DMS 273 (cell line): ENCODE measurements at regions not wholly inside any gene's neighbourhood (a gene's known extent, or its start where the extent isn't known, plus 50 kb on each side); places are given as distances from the start of the nearest gene placed in this dataset.
"Not testable (repeated sequence)": the region's sequence is repeated elsewhere in the genome, so short reads cannot be mapped to it uniquely, and the experiment has no call there.

Experiments used
- DNase-seq: peaks from one replicate; lab custom pipeline; 2025; ENCODE audit not compliant: unreplicated experiment; lab: John Stamatoyannopoulos, UW

GRCh38 chr2:204412782-204413181 lies 132.5 kb upstream of the PARD3B start:
- DNase-seq = not testable (repeated sequence)

- DNase-seq = no peak
Measured at GRCh38 chr2:204415406-204416181, 129.7 kb upstream of the PARD3B start.

DNA sequence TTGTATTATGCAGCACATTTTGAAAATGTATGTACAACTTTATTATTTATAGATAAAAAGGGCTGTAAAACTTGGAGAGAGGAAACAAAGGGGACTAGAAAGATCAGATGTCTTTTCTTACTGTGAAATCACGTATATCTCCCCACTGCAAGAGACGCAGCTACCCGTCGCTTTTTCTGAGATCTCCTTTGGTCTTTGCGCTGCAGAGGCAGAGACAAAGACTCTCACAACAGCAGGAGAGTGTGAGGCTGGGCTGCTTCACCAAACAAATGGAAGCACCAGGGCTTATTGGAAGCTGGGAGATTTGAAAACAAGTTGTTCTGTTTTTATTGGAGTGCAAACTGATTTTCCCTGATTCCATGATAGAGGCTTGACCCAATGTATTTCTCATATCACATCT lies 129.0 kb upstream of the PARD3B start:
- DNase-seq = no peak

DNA sequence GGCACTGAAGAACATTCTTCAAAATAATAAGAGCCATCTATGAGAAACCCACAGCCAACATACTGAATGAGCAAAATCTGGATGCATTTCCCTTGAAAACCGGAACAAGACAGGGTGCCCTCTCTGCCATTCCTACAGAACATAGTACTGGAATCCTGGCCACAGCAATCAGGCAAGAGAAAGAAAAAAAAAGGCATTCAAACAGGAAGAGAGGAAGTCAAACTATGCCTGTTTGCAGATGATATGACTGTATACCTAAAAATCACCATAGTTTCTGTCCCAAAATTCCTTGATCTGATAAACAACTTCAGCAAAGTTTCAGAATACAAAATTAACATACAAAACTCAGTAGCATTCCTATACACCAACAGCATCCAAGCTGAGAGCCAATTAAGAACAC lies 119.5 kb upstream of the PARD3B start:
- DNase-seq = no peak

- no peak for DNase-seq
Measured at GRCh38 chr2:204428675-204429074, 116.6 kb upstream of the PARD3B start.

- no peak for DNase-seq
Measured at GRCh38 chr2:204431529-204431928, 113.7 kb upstream of the PARD3B start.

GRCh38 chr2:204432196-204432595 lies 113.1 kb upstream of the PARD3B start:
- no peak for DNase-seq

DNA sequence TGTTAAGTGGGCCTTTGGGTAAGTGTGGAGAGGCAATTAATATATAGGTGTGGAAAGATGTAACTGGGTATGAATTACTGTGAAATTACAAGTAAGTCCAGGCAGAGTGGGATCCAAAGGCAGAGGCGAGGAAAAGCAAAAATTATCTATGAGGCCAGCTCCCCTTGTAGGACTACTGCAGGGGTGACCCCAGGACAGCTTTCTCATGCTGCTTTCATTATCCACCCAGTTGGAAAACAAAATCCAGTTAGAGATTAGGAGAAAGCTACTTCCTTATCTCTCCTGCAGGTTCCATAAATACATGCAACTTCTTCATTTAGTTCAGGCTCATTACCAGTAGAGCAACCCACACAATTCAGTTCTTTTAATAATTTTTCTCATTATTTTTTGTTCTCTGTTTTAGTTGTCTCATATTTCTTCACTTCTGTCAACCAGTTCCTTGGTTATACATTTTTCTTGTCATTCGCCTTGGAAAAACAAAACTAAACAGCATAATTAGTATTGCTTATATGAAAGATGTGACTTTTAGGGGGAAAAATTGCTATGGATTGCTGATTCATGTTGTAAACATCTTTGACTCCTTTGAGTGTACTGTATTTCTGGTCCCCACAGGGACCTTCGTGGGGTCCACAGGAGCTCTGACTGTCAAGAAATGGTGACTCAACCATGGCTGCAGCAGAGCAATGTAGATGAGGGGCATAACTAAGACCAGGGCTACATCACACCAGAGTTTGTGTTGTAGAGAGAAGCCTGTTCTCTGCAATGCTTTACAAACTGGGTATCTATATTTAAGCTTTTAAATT lies 110.4 kb upstream of the PARD3B start:
- no peak for DNase-seq

- DNase-seq = no peak
Measured at GRCh38 chr2:204436230-204436629, 109.0 kb upstream of the PARD3B start.

DNA sequence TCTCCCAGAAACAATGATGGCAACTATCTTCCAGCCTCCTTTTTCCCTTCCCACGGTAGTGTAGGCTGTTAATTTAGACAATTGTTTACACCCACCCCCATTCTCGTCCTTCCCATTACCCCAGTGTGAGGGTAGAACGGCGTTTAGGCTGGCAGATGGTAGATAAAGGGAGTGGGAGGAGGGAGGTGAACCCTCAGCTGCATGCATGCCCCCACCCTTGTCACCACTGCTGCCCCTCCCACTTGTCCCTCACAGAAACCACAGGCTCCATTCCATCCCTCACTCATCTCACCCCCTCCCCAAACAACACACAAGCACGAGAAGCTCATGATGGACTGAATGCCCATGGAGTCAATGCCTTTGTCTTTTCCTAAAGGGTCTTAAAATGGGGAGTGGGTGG lies 107.9 kb upstream of the PARD3B start:
- no peak for DNase-seq

DNA sequence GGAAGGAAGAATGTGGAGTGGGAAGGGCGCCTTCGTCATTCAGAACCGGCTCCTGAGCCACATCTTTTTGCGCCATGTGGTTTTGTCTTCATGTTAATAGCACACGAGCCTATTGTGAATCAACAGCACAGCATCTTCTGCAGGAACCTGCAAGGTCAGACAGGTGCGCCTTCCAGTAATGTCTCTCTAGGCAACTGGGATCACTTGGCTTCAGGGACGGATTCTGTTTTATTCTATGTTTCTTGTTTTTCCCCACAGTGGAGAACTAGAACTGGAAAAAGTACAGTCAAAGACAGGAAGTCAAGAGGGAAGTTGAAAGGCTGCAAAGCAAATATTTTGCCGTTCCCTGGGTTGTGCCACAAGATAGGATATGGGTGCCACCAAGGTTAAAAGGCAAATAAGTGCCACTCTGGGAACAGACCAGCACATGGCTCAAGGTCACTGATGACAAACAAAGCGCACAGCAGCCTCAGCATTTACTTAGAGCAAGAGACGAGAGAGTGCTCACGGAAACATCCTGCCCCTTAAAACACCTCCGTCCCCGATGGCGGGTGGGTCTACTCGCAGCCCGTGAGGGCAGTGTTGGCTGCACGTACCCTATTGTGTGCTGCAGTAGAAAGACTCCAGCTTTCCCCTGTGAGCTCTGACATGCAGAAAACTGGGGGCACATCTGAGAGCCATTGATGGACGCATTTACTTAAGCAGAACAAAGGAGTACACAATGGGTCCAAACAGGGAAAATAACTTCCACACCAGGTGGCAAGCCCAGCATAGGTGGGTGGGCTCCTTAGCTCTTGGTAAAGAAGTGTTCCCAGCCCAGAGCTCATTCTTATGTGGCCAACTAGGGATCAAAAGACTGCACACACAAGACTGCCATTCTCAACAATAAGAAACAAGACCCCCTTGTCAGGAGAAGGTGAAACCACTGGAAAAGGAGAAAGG lies 107.2 kb upstream of the PARD3B start:
- DNase-seq = no peak

- DNase-seq = no peak
Measured at GRCh38 chr2:204441316-204441715, 104.0 kb upstream of the PARD3B start.

DNA sequence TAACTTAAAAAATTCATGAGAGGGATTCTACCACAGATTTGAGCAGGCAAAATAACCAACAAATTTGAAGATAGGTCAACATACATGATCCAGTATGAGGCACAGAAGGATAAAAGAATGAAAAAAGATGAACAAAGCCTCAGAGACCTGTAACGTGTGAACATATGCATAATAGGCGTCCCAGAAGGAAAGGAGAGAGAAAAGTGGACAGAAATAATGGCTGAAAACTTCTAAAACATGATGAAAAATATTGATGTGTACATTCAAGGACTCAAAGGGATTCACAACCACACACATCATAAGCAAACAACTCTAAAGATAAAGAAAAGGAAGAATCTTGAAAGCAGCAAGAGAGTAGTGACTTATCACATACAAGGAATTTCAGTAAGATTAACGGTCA lies 100.1 kb upstream of the PARD3B start:
- no peak for DNase-seq

DNA sequence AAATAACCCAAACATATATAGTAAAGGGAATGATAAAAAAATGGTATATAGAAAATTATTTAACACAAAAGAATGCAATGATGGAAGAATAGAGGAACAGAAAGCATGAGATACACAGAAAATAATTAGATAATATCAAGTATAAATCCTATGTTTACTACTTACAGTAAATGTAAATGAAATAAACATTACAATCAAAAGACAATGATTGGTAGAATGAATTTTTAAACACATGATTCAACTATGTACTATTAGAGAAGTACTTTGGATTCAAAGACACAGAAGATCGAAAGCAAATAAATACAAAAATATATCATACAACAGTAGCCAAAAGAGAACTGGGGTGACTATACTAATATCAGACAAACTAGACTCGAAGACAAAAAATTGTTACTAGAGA lies 97.6 kb upstream of the PARD3B start:
- no peak for DNase-seq

GRCh38 chr2:204449977-204450376 lies 95.3 kb upstream of the PARD3B start:
- DNase-seq = no peak

DNA sequence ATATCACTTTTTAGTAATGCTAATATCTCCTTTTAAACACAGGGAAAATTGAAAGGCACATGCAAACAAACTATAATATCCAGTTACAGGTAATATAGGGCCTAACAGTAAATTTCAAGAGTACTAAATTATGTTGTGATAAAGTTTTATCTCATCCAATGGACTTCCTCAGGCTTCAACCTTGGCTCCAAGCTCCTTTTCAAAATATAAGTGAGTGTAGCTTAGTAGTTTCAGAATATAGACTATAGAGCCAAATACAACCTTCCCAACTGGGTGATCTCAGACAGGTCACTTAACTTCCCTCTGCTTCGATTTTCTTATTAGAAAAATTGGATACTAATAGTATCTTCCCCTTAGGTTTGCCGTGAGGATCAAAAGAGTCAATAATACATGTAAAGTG lies 93.5 kb upstream of the PARD3B start:
- no peak for DNase-seq

DNA sequence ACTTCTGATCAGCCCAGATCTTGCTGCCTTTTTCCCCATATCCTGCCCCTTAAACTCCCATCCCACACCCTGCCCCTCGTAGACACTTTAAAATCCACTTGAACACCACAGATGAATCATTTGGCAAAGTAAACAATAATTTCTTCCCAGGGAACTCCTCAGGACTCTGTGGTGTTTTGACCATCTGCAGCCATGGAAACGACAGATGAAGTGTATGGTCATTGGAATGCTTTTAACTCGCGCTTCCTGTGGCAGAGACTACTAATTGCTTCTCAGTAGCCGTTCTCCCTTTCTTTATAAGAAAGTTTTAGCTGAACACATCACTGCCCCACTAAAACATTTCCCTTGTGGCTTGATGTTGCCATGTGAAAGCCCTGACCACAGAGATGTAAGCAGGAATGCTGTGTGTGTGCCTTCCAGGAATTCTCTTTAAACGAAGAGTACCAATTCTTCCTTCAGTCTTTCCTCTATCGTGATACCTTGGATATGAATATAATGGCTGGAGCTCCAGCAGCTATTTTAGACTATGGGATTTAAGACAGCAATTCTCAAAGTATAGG lies 92.7 kb upstream of the PARD3B start:
- peak; percentile 71 for DNase-seq

DNA sequence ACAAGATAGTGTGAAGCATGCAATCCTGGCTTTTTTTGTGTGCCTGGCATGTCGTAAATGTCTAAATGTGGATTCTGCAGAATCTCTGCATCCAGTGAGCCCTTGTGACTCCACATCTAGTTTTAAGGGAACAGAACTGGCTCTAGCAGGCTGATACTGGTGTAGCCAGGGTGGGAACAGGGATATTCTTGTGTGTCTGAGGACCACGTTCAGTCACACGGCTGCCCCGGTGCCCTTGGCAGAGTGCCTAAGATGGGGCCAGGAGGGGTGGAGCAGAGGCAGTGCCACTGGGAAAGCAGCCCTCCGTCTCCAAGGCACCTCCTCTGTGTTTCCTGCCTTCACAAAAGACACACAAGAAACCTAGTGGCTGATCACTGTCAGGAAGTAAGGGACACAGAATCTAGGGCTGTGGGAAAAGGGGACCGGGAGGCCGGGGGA lies 91.5 kb upstream of the PARD3B start:
- DNase-seq = peak; percentile 61

DNA sequence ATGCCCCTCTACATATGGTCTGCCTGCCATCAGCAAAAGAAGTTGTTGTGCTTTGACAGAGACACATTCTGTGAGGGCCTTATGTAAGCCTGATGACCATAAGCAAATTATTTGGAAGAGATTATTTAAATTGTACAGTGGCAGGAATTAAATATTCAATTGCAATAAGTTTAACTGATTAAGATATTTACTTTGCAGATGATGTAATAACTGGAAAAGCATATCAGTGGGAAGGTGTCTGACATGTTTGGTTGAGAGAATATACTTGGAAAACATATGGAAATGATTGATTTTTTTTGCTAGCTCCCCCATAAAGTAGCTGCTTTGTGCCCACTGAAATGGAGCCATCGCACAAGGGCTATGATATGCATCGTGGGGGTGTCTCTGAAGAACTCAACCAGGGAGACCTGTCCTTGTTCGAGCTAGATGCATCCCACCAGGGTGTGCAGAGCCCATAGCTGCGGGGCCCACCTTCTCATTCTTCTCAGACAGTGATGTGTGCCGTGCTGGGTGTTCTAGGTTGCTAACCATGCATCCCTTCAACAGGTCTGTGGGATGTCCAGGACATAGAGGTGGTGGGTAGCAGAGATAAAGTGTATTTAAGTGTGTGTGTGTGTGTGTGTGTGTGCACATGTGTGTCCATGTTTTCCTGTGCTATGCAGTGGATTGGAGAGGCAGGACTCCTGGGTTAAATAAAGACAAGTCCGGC lies 90.4 kb upstream of the PARD3B start:
- DNase-seq = no peak

GRCh38 chr2:204468746-204469429 lies 76.4 kb upstream of the PARD3B start:
- no peak for DNase-seq
